Spleen (tissue), 7 donors: ENCODE measurements at regions not wholly inside any gene's neighbourhood (a gene's known extent, or its start where the extent isn't known, plus 50 kb on each side); places are given as distances from the start of the nearest gene placed in this dataset.

Experiments used
- POLR2A ChIP-seq, 3 donors: fragments of 450-650 bp; IDR thresholded peaks; one replicate each; pipeline ENCODE4 v1.5.1; 2017; ENCODE audit warnings: antibody characterized with exemption in 3 of 3, mild to moderate bottlenecking in 1 of 3
- POLR2AphosphoS5 ChIP-seq, 3 donors: sonication (generic); formaldehyde crosslinking; IDR thresholded peaks; one replicate each; pipeline ENCODE4 v1.5.1; 2017; ENCODE audit warnings: antibody characterized with exemption in 3 of 3
- TF ChIP-seq, protein P1 (sequence below), 11 experiments: fragments of 200-600 bp in 7 of 11; fragments of 450-650 bp in 4 of 11; sonication (generic) in 4 of 11; IDR thresholded peaks in 8 of 11; conservative IDR thresholded peaks in 3 of 11; 1 replicate in 7 of 11; 2 replicates in 4 of 11; pipeline versions ENCODE4 v1.4.0 to v1.8.0; 2016 to 2021; ENCODE audit warnings: antibody characterized with exemption in 11 of 11, inconsistent platforms in 4 of 11, mild to moderate bottlenecking in 1 of 11
- donor health status: DM: no; HTN: no; CAD: no; lungs with moderate emphysema.
- donor health status: DM: no; HTN: no; CAD: no.
- donor health status: DM: no; HTN: no; CAD: no.

DNA sequence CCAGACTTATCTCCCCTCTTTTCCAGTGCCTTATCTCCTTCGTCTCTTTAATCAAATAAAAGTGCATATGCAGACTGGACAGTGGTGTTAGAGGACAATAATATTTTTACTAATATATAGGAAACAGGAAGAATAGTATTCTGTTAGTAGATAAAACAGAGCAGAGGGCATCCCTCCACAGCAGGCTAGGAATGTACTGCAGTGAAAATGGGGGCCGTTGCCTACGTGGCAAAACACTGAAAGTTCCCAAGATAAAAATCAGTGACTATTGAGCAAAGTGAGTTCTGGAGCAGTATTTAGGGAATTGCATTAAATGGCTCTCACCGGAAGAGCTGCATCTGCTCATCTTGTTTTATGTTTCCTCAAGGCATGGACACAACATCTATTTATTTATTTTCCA lies 435.0 kb downstream of the CNTN6 start:
- TF ChIP-seq, protein P1, sequence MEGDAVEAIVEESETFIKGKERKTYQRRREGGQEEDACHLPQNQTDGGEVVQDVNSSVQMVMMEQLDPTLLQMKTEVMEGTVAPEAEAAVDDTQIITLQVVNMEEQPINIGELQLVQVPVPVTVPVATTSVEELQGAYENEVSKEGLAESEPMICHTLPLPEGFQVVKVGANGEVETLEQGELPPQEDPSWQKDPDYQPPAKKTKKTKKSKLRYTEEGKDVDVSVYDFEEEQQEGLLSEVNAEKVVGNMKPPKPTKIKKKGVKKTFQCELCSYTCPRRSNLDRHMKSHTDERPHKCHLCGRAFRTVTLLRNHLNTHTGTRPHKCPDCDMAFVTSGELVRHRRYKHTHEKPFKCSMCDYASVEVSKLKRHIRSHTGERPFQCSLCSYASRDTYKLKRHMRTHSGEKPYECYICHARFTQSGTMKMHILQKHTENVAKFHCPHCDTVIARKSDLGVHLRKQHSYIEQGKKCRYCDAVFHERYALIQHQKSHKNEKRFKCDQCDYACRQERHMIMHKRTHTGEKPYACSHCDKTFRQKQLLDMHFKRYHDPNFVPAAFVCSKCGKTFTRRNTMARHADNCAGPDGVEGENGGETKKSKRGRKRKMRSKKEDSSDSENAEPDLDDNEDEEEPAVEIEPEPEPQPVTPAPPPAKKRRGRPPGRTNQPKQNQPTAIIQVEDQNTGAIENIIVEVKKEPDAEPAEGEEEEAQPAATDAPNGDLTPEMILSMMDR (IDR thresholded peaks at IDR 0.05 in 8 of 11, conservative IDR thresholded peaks at IDR 0.05 in 3 of 11): no peak
- no peak for TF ChIP-seq POLR2A (IDR thresholded peaks at IDR 0.05)
- TF ChIP-seq POLR2AphosphoS5 (IDR thresholded peaks at IDR 0.05): no peak
